HepG2 (cell line): ENCODE measurements at regions not wholly inside any gene's neighbourhood (a gene's known extent, or its start where the extent isn't known, plus 50 kb on each side); places are given as distances from the start of the nearest gene placed in this dataset.
"Not testable (repeated sequence)": the region's sequence is repeated elsewhere in the genome, so short reads cannot be mapped to it uniquely, and the experiment has no call there.

ENCODE experiments used
- ATAC-seq: fragments of 200-7000 bp; cut with Tn5 transposase; 3 replicates; pipeline ENCODE4 v1.9.1; 2020; ENCODE audit warnings: mild to moderate bottlenecking, moderate library complexity
- BruUV-seq: library from RNA; stranded (reverse); fragments of 400-500 nt; replicated peaks from 2 replicates; lab custom pipeline; 2021; lab: Mats Ljungman, UMichigan
- CTCF ChIA-PET: fragments of 300-600 bp; formaldehyde crosslinking; extraction: SDS; loops from one replicate; lab custom pipeline; 2021; ENCODE audit warnings: low total read pairs, inconsistent platforms, low intra/inter-chr PET ratio; lab: Yijun Ruan, JAX
- POLR2A ChIA-PET: fragments of 350-600 bp; sonication (Branson Sonifier 250); formaldehyde crosslinking; loops from one replicate; lab custom pipeline; 2020; ENCODE audit warnings: antibody characterized with exemption, inconsistent platforms; lab: Yijun Ruan, JAX
- DNase-seq: peaks from one replicate; pipeline ENCODE4 v3.0.0-alpha.2; 2015; ENCODE audit warnings: low spot score
- FAIRE-seq: peaks from 3 replicates; lab custom pipeline; 2011; peaks lifted over from hg19 to GRCh38; lab: Jason Lieb, UNC
- H2AFZ ChIP-seq: one replicate; pipeline ENCODE4 v1.6.1; 2011; ENCODE audit warnings: low read length, inconsistent platforms
- H3K27ac ChIP-seq: fragments of 300-600 bp; 3 replicates; pipeline ENCODE4 v1.8.0; 2011; ENCODE audit warnings: mixed run types, mild to moderate bottlenecking, mixed read lengths, low read length, inconsistent platforms; ENCODE audit not compliant: insufficient read depth; ENCODE audit errors: extremely low read length
- H3K27me3 ChIP-seq, 2 experiments: fragments of 200-600 bp in 1 of 2; 2 replicates in 1 of 2; 3 replicates in 1 of 2; pipeline versions ENCODE4 v1.6.0 to v1.8.0; 2011; ENCODE audit warnings: low read length in 2 of 2, mild to moderate bottlenecking in 2 of 2, moderate library complexity in 2 of 2, inconsistent platforms in 1 of 2; ENCODE audit not compliant: insufficient read depth in 2 of 2, control insufficient read depth in 1 of 2
- H3K36me3 ChIP-seq, 2 experiments: fragments of 200-600 bp in 1 of 2; replicated peaks in 1 of 2; 2 replicates in 1 of 2; 3 replicates in 1 of 2; pipeline versions ENCODE4 v1.5.1 to v1.8.0; 2011; ENCODE audit warnings: low read length in 2 of 2, inconsistent platforms in 1 of 2; ENCODE audit not compliant: insufficient read depth in 2 of 2, control insufficient read depth in 1 of 2
- H3K4me1 ChIP-seq: 2 replicates; pipeline ENCODE4 v1.5.1; 2012; ENCODE audit warnings: low read length, inconsistent platforms; ENCODE audit not compliant: insufficient read depth
- H3K4me2 ChIP-seq: 2 replicates; pipeline ENCODE4 v1.6.0; 2011; ENCODE audit warnings: low read depth, low read length, inconsistent platforms
- H3K4me3 ChIP-seq, 3 experiments: fragments of 200-600 bp in 1 of 3; sonication (generic), shearing (Covaris generic) in 1 of 3; replicated peaks in 1 of 3; 2 replicates each; pipeline ENCODE4 v1.5.1; 2011 to 2016; ENCODE audit warnings: low read length in 3 of 3, inconsistent platforms in 2 of 3, low read depth in 2 of 3, mild to moderate bottlenecking in 2 of 3, control low read depth in 1 of 3, mixed read lengths in 1 of 3; ENCODE audit not compliant: insufficient read depth in 1 of 3
- H3K79me2 ChIP-seq: one replicate; pipeline ENCODE4 v1.6.1; 2011; ENCODE audit warnings: low read length, inconsistent platforms; ENCODE audit not compliant: insufficient read depth
- H3K9ac ChIP-seq: 2 replicates; pipeline ENCODE4 v1.6.0; 2011; ENCODE audit warnings: mild to moderate bottlenecking, low read depth, low read length, inconsistent platforms; ENCODE audit not compliant: insufficient read depth
- H3K9me3 ChIP-seq: 2 replicates; pipeline ENCODE4 v1.5.1; 2012; ENCODE audit warnings: mild to moderate bottlenecking, low read length
- H4K20me1 ChIP-seq: 2 replicates; pipeline ENCODE4 v1.6.0; 2011; ENCODE audit warnings: inconsistent platforms, mild to moderate bottlenecking, low read length, moderate library complexity; ENCODE audit not compliant: insufficient read depth
- WGBS: methylation state at CpG from one replicate; pipeline ENCODE4 v1.1.6; 2017; ENCODE audit warnings: low lambda C conversion rate; 5-methylcytosine and 5-hydroxymethylcytosine counted together
- in situ Hi-C: cut with HindIII; loops from 2 replicates; pipeline ENCODE4 v1.10.0; 2017; ENCODE audit warnings: low pct_unique_long_range_greater_than_20kb; ENCODE audit not compliant: extremely low pct_ligation_motif_present
- intact Hi-C: fragments of 100-400 bp; cut with micrococcal nuclease; formaldehyde crosslinking; loops from one replicate; pipeline ENCODE4 v1.10.0; 2022; ENCODE audit not compliant: unreplicated experiment

GRCh38 chr15:22196423-22196822 is 116.1 kb downstream of the OR4M2 start:
- H3K27me3 ChIP-seq, DNase-seq, H4K20me1 ChIP-seq, in situ Hi-C loops, H3K27ac ChIP-seq, H3K4me2 ChIP-seq, H3K4me1 ChIP-seq, H3K36me3 ChIP-seq, H3K9me3 ChIP-seq, H3K79me2 ChIP-seq, POLR2A ChIA-PET, H3K9ac ChIP-seq, BruUV-seq, FAIRE-seq, H2AFZ ChIP-seq, intact Hi-C loops, H3K4me3 ChIP-seq, ATAC-seq, CTCF ChIA-PET: not testable (repeated sequence)
- WGBS = no CpG with 5 or more reads among the region's 2 CpGs

DNA sequence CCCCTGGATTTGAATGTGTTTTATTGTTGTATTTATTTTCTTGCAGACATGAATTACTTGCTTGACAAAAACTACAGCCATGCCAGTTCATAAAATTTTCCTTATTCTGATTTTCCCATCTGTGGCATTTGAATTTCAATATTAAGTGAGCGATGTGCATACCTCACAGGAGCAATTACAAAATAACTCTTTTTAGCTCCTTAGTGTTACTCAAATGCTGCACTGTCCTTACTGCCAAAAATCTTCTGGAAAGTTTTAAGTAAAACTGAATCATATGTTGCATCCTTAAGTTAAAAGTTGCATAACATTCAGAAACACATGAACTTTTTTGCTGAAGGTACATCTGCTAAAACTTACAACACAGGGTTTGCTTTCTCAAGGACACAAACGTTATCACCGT is 120.1 kb downstream of the OR4M2 start:
- POLR2A ChIA-PET, H3K36me3 ChIP-seq, intact Hi-C loops, FAIRE-seq, CTCF ChIA-PET, H3K4me3 ChIP-seq, H2AFZ ChIP-seq, H3K79me2 ChIP-seq, DNase-seq, H4K20me1 ChIP-seq, H3K27ac ChIP-seq, BruUV-seq, ATAC-seq, H3K4me2 ChIP-seq, H3K27me3 ChIP-seq, H3K4me1 ChIP-seq, in situ Hi-C loops, H3K9me3 ChIP-seq, H3K9ac ChIP-seq: not testable (repeated sequence)
- WGBS = no CpG with 5 or more reads among the region's 3 CpGs

- H3K9me3 ChIP-seq, H3K9ac ChIP-seq, H3K27me3 ChIP-seq, CTCF ChIA-PET, H4K20me1 ChIP-seq, POLR2A ChIA-PET, H3K27ac ChIP-seq, FAIRE-seq, in situ Hi-C loops, intact Hi-C loops, H3K4me3 ChIP-seq, H2AFZ ChIP-seq, H3K4me2 ChIP-seq, BruUV-seq, H3K4me1 ChIP-seq, H3K36me3 ChIP-seq, H3K79me2 ChIP-seq, DNase-seq, ATAC-seq: not testable (repeated sequence)
- WGBS = no CpG with 5 or more reads among the region's 3 CpGs
These were observed 121.8 kb downstream of the OR4M2 start for GRCh38 chr15:22201993-22202659.

DNA sequence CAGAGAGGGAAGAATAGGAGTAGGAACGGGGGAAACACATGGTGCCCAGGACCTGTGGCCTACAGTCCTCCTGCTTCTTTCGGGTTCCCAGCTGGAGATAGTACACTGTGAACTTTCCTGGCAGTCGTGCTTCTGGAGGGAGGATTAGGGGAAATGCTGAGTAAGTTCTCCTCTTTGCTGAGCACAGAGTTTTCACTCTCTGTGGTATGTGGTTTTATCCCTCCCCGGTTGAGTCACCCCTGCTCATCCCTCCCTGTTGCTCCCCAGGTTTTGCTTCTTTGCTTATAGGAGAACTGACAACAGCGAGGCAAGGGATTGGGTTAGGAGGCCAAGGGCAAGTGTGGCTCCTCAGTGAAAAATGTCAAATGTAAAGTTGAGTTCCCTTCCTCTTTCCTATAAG is 122.9 kb downstream of the OR4M2 start:
- DNase-seq, POLR2A ChIA-PET, H3K4me3 ChIP-seq, ATAC-seq, CTCF ChIA-PET, H3K27ac ChIP-seq, BruUV-seq, H3K9me3 ChIP-seq, H3K4me2 ChIP-seq, H2AFZ ChIP-seq, H3K9ac ChIP-seq, H4K20me1 ChIP-seq, H3K4me1 ChIP-seq, H3K79me2 ChIP-seq, in situ Hi-C loops, FAIRE-seq, intact Hi-C loops, H3K27me3 ChIP-seq, H3K36me3 ChIP-seq: not testable (repeated sequence)
- no CpG with 5 or more reads among the region's 5 CpGs for WGBS
